ENCODE measurements at regions not wholly inside any gene's neighbourhood (a gene's known extent, or its start where the extent isn't known, plus 50 kb on each side); places are given as distances from the start of the nearest gene placed in this dataset.

DNA sequence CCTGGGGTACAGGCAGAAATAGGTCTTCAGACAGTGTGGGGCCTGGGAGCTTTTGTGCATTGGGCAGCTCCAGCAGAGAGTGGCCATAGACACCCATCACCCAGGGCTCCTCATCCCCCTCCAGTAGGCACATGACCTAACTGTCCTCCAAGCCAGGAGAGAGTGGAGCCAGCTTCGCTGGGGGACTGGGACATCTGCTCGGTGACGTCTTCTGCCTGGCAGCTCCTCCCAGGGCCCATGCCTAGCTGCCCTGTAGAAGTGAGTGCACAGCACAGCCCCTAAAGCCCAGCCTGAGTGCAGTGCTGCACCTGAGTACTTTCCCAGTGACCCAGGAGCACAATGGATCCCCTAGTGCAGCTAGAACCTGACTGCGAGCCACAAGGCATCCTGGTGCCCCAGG, 279.7 kb upstream of the SLC7A11 start:
- no peak for ATAC-seq
- TF ChIP-seq, protein P1, sequence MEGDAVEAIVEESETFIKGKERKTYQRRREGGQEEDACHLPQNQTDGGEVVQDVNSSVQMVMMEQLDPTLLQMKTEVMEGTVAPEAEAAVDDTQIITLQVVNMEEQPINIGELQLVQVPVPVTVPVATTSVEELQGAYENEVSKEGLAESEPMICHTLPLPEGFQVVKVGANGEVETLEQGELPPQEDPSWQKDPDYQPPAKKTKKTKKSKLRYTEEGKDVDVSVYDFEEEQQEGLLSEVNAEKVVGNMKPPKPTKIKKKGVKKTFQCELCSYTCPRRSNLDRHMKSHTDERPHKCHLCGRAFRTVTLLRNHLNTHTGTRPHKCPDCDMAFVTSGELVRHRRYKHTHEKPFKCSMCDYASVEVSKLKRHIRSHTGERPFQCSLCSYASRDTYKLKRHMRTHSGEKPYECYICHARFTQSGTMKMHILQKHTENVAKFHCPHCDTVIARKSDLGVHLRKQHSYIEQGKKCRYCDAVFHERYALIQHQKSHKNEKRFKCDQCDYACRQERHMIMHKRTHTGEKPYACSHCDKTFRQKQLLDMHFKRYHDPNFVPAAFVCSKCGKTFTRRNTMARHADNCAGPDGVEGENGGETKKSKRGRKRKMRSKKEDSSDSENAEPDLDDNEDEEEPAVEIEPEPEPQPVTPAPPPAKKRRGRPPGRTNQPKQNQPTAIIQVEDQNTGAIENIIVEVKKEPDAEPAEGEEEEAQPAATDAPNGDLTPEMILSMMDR (IDR thresholded peaks at IDR 0.05): no peak
- Histone ChIP-seq H3K9me3 (peaks cover 0 to 3% of the 10 kb centered on the region in 2 donors), H3K36me3 (no peaks in the 10 kb centered on the region), H3K27ac (no peak overlapping the region), H3K4me3 (no peak overlapping the region), H3K27me3 (no peaks in the 10 kb centered on the region), H3K4me1 (no peaks in the 10 kb centered on the region)
- no peak for DNase-seq
- intact Hi-C loops (cut with DNase I): no loop called here

DNA sequence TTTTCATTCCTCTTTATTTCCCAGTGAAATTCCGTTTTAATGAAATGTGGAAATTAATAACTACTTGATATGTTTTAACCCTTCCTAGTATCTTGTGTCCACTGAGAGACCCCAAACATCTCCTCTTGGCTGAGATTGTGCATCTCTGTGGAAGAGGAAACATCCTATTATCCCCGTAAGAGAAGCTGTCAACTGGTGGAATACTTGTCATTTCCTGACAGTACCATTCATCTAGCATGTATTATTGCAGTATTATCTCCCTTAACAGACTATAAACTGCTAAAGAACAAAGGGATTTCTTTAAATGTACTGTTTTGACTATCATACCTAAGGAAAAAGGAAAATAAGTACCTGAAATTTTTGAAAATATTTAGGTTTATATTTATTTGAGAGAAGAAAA, 277.3 kb upstream of the SLC7A11 start:
- Histone ChIP-seq H3K27me3 (no peaks in the 10 kb centered on the region), H3K9me3 (no peaks in the 10 kb centered on the region), H3K4me3 (no peak overlapping the region), H3K4me1 (no peaks in the 10 kb centered on the region), H3K36me3 (no peaks in the 10 kb centered on the region), H3K27ac (no peak overlapping the region)
- ATAC-seq (no peak), DNase-seq (no peak)
- TF ChIP-seq, protein P1 (IDR thresholded peaks at IDR 0.05): no peak
- intact Hi-C loops (cut with DNase I): no loop called here

DNA sequence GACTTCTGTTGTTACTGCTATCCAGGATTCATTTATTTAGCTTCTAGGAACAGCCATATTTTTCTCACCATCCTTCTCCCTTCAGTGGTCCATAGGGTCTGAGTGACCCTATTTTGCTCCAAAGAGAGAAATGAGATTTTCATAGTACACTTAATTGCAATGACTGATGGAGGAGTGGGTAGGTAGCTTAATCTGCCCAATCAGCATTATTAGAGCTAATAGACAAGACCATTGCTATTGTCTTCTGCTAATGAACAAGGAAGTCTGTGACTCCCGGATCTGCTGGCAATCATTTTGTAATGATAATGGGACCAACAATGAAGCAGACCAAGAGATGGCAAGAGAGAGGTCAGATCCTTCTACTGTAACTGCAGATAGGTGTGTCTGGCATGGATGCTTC, 271.4 kb upstream of the SLC7A11 start:
- TF ChIP-seq, protein P1 (IDR thresholded peaks at IDR 0.05): no peak
- no peak overlapping the region for H3K4me3 ChIP-seq
- H3K27ac ChIP-seq: no peak overlapping the region
- no peaks in the 10 kb centered on the region for H3K4me1 ChIP-seq
- H3K9me3 ChIP-seq: no peaks in the 10 kb centered on the region
- DNase-seq (no peak), ATAC-seq (no peak)
- intact Hi-C loops (cut with DNase I): no loop called here
- no peaks in the 10 kb centered on the region for H3K36me3 ChIP-seq
- H3K27me3 ChIP-seq: no peaks in the 10 kb centered on the region

DNA sequence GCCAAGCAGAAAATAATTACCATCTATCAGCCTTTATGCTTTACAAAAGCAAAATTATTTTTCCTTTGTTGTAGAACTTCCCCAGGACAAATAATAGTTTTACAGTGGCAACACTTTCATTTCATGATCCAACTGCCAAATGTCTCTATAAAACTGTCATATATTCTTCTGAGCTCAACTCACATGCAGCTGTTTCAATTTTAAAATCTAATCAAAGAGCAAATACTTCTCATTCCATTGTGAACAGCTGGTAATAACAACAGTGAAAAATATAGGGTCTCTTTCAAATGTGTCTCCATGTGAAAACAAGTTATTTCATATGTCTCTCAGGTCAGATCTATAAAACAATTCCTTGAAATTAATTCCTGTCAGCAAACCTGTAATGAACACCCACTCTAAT, 270.6 kb upstream of the SLC7A11 start:
- Histone ChIP-seq H3K9me3 (no peaks in the 10 kb centered on the region), H3K4me1 (no peaks in the 10 kb centered on the region), H3K4me3 (no peak overlapping the region), H3K27me3 (no peaks in the 10 kb centered on the region), H3K27ac (no peak overlapping the region), H3K36me3 (no peaks in the 10 kb centered on the region)
- DNase-seq: no peak
- ATAC-seq: no peak
- intact Hi-C loops (cut with DNase I): no loop called here
- TF ChIP-seq, protein P1 (IDR thresholded peaks at IDR 0.05): no peak

DNA sequence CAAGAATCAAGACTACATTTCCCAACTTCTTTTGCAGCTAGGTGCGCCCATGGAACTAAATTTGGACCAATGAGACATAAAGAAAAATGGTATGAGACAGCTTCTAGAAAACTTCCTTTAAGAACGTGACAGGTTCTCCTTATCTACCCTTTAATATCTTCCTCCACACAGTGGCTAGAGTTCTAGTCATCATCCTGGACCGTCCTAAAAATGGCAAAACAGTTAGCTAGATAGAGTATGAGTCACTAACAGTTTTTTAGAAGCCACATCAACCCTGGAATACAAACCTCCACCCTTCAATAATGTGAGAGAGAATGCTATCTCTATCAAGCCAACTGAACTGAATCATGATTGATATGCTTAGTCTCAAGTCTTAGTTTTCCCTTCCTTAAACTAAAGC, 267.9 kb upstream of the SLC7A11 start:
- no peaks in the 10 kb centered on the region for H3K4me1 ChIP-seq
- DNase-seq (no peak), ATAC-seq (no peak)
- no peaks in the 10 kb centered on the region for H3K36me3 ChIP-seq
- no peak overlapping the region for H3K4me3 ChIP-seq
- no peak overlapping the region for H3K27ac ChIP-seq
- intact Hi-C loops (cut with DNase I): no loop called here
- TF ChIP-seq, protein P1 (IDR thresholded peaks at IDR 0.05): no peak
- H3K27me3 ChIP-seq: no peaks in the 10 kb centered on the region
- no peaks in the 10 kb centered on the region for H3K9me3 ChIP-seq

Measured in left lung (tissue), 4 donors.